HFF-Myc (cell line): ENCODE measurements at regions not wholly inside any gene's neighbourhood (a gene's known extent, or its start where the extent isn't known, plus 50 kb on each side); places are given as distances from the start of the nearest gene placed in this dataset.

Experiments used
- DNase-seq: peaks from one replicate; pipeline ENCODE4 v3.0.0-alpha.2; 2011; ENCODE audit warnings: low read depth; ENCODE audit errors: extremely low read depth
- H3K4me3 ChIP-seq: replicated peaks from 2 replicates; pipeline ENCODE4 v1.5.1; 2011; ENCODE audit warnings: low read depth, mild to moderate bottlenecking, control low read depth, low read length
- TF ChIP-seq, protein P1 (sequence below): IDR thresholded peaks from 2 replicates; pipeline ENCODE4 v1.5.1; 2012; ENCODE audit warnings: mild to moderate bottlenecking, low read depth, low read length, control low read depth; ENCODE audit errors: missing control alignments

DNA sequence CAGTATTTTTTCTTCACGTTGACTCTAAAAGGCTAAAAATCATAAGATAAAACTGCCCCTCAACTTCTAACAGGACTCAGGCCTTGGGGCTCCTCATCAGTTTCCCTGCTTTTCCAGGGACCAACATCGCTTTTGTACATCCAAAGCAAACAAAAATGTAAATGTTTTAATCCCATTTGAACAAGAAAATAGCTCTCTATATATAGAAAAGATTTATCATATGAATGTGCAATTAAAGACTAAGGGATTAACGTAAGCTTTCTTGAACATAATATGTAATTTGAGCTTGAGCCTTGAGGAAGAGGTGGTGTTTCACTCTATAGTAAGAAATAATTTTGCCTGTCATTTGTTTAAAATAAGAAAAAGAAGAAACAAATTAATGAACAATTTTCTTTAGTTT is 547.2 kb upstream of the ACO1 start:
- TF ChIP-seq, protein P1, sequence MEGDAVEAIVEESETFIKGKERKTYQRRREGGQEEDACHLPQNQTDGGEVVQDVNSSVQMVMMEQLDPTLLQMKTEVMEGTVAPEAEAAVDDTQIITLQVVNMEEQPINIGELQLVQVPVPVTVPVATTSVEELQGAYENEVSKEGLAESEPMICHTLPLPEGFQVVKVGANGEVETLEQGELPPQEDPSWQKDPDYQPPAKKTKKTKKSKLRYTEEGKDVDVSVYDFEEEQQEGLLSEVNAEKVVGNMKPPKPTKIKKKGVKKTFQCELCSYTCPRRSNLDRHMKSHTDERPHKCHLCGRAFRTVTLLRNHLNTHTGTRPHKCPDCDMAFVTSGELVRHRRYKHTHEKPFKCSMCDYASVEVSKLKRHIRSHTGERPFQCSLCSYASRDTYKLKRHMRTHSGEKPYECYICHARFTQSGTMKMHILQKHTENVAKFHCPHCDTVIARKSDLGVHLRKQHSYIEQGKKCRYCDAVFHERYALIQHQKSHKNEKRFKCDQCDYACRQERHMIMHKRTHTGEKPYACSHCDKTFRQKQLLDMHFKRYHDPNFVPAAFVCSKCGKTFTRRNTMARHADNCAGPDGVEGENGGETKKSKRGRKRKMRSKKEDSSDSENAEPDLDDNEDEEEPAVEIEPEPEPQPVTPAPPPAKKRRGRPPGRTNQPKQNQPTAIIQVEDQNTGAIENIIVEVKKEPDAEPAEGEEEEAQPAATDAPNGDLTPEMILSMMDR, result no peak
- H3K4me3 ChIP-seq, result no peak overlapping the region
- no peak for DNase-seq

DNA sequence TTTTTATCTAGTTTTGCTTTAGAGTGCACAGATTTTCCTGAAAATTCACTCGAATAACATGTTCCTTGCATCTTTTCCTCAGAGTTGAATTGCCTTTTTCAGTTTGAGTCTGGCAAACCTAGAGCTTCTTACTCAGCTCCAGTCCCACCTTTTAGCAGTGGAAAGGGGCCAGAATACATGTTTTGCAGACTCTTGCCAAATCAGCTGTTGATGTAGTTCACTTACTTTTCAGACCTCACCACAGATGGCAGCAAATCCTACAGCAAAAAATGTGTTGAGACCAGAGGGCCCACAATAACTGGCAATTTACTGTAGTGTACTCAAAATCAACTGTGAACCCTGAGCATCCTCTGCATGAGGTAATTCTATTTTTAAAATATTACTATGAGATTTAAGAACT is 545.2 kb upstream of the ACO1 start:
- H3K4me3 ChIP-seq, result no peak overlapping the region
- no peak for DNase-seq
- TF ChIP-seq, protein P1, result no peak

DNA sequence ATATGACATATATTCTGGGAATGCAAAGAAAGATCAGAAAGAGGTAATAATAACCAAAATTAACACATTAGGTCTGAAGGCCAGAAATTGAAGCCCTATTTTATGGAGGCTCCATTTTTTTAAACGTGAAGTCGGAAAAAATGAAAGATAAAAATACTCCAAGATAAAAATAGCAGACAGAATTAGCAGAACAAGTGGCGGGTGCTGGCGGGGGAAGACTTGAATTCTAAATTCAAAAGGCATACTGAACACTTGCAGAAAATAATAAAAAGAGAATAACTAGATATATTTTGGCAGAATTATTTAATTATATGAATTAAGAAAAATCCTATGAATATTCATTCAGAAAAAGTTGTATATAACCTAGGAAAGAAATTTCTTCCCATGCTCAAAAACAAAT is 543.7 kb upstream of the ACO1 start:
- H3K4me3 ChIP-seq, result no peak overlapping the region
- TF ChIP-seq, protein P1, result no peak
- no peak for DNase-seq

GRCh38 chr9:31847963-31848362 is 536.5 kb upstream of the ACO1 start:
- TF ChIP-seq, protein P1, result no peak
- no peak for DNase-seq
- no peak overlapping the region for H3K4me3 ChIP-seq

DNA sequence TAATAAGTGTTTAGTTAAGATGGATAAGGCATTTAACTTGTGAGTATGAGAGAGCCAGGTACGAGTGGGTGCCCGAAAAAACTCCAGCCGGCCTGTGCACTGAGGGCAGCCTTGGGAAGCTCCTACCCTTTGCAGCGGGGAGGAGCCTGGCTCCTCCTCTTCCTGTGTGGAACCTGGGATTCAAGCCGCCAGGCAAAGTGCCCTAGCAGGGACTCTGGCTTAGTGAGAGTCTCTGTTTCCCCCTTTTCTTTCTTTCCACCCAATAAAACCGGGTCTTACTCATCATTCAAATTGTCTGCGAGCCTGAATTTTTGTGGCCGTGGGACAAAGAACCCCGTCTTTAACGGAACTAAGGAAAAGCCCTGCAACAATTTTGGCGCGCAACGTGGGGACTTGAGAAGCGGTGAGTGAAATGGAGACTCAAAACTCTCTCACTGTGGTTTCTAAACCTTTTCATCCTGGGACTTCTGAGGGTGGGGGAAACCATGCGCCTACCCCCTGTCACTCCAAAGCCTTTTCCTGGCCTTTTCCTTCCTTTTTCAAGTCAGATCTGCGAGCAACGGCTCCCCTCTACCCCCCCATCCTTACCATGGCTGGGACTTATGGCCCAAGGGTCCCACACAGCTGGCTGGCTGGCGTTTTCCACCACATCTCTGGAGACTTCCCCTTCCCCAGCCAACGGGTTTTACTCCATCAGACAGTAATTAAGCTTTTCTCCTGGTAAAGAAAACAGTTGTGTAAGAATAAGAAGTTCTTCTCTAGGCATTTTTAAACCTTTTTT is 535.7 kb upstream of the ACO1 start:
- TF ChIP-seq, protein P1, result no peak
- no peak for DNase-seq
- no peak overlapping the region for H3K4me3 ChIP-seq

GRCh38 chr9:31854187-31854586 is 530.3 kb upstream of the ACO1 start:
- DNase-seq, result no peak
- no peak overlapping the region for H3K4me3 ChIP-seq
- TF ChIP-seq, protein P1, result no peak

DNA sequence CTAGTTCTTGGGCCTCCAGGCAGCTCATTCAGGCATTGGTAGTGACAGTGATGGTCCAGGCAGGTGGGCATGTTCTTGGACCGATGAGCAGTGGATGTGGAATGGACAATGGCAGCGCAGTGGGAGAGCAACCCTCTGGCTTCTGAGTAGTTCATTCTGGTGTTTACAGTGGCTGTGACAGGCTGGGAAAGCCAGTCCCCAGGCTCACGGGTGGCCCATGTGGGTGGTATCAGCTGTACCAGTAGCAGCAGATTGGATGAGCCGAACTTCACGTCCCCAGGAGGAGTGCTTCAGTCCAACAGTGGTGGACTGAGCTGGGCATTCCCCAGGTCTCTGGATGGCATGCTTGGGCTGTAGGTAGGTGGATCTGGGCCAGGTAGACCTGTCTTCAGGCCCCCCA is 515.6 kb upstream of the ACO1 start:
- H3K4me3 ChIP-seq, result no peak overlapping the region
- TF ChIP-seq, protein P1, result no peak
- DNase-seq, result no peak
